A673 (cell line): ENCODE measurements at regions not wholly inside any gene's neighbourhood (a gene's known extent, or its start where the extent isn't known, plus 50 kb on each side); places are given as distances from the start of the nearest gene placed in this dataset.
"Not testable (repeated sequence)": the region's sequence is repeated elsewhere in the genome, so short reads cannot be mapped to it uniquely, and the experiment has no call there.

ENCODE experiments used
- EZH2 ChIP-seq: fragments of 200-600 bp; sonication (generic); IDR thresholded peaks from 2 replicates; pipeline ENCODE4 v1.6.1; 2017; ENCODE audit warnings: borderline replicate concordance, low read depth, mild to moderate bottlenecking, mixed read lengths, antibody characterized with exemption, low read length; ENCODE audit not compliant: poor library complexity, severe bottlenecking
- TF ChIP-seq, protein P1 (sequence below): fragments of 300-800, 200-600 bp; sonication (generic); conservative IDR thresholded peaks from 2 replicates; pipeline ENCODE4 v1.5.1; 2017; ENCODE audit warnings: low read depth, mild to moderate bottlenecking, antibody characterized with exemption, low read length, moderate library complexity, mixed read lengths

DNA sequence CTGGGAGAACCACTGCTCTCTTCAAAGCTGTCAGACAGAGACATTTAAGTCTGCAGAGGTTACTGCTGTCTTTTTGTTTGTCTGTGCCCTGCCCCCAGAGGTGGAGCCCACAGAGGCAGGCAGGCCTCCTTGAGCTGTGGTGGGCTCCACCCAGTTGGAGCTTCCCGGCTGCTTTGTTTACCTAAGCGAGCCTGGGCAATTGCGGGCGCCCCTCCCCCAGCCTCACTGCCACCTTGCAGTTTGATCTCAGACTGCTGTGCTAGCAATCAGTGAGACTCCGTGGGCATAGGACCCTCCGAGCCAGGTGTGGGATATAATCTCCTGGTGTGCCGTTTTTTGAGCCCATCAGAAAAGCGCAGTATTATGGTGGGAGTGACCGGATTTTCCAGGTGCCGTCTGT is 90.3 kb downstream of the TDRD15 start:
- TF ChIP-seq, protein P1, sequence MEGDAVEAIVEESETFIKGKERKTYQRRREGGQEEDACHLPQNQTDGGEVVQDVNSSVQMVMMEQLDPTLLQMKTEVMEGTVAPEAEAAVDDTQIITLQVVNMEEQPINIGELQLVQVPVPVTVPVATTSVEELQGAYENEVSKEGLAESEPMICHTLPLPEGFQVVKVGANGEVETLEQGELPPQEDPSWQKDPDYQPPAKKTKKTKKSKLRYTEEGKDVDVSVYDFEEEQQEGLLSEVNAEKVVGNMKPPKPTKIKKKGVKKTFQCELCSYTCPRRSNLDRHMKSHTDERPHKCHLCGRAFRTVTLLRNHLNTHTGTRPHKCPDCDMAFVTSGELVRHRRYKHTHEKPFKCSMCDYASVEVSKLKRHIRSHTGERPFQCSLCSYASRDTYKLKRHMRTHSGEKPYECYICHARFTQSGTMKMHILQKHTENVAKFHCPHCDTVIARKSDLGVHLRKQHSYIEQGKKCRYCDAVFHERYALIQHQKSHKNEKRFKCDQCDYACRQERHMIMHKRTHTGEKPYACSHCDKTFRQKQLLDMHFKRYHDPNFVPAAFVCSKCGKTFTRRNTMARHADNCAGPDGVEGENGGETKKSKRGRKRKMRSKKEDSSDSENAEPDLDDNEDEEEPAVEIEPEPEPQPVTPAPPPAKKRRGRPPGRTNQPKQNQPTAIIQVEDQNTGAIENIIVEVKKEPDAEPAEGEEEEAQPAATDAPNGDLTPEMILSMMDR, result not testable (repeated sequence)
- not testable (repeated sequence) for TF ChIP-seq EZH2
